ENCODE measurements at regions not wholly inside any gene's neighbourhood (a gene's known extent, or its start where the extent isn't known, plus 50 kb on each side); places are given as distances from the start of the nearest gene placed in this dataset.

- no peak for DNase-seq (ENCODE audit: extremely low read depth, low read depth)
- TF ChIP-seq CTCF (IDR thresholded peaks at IDR 0.05; ENCODE audit: low read depth, low read length) = no peak
These were observed 134.2 kb upstream of the LIPC start for GRCh38 chr15:58297639-58298038.

- peak; percentile 46 for DNase-seq (ENCODE audit: extremely low read depth, low read depth)
- TF ChIP-seq CTCF (IDR thresholded peaks at IDR 0.05; ENCODE audit: low read depth, low read length) = no peak
These were observed 132.6 kb upstream of the LIPC start for GRCh38 chr15:58298879-58299850.

GRCh38 chr15:58302832-58303231, 129.0 kb upstream of the LIPC start:
- TF ChIP-seq CTCF (IDR thresholded peaks at IDR 0.05; ENCODE audit: low read depth, low read length) = no peak
- no peak for DNase-seq (ENCODE audit: extremely low read depth, low read depth)

GRCh38 chr15:58303236-58303635, 128.6 kb upstream of the LIPC start:
- no peak for DNase-seq (ENCODE audit: extremely low read depth, low read depth)
- TF ChIP-seq CTCF (IDR thresholded peaks at IDR 0.05; ENCODE audit: low read depth, low read length) = no peak

- no peak for DNase-seq (ENCODE audit: extremely low read depth, low read depth)
- TF ChIP-seq CTCF (IDR thresholded peaks at IDR 0.05; ENCODE audit: low read depth, low read length) = no peak
These were observed 125.0 kb upstream of the LIPC start for GRCh38 chr15:58306591-58307312.

GRCh38 chr15:58307313-58307961, 124.4 kb upstream of the LIPC start:
- TF ChIP-seq CTCF (IDR thresholded peaks at IDR 0.05; ENCODE audit: low read depth, low read length) = no peak

More at GRCh38 chr15:58307313-58307961, 124.4 kb upstream of the LIPC start:
- DNase-seq (ENCODE audit: extremely low read depth, low read depth) = peak; percentile 67
